Activated T-helper 1 cell treated with anti-CD3 and anti-CD28 coated beads, Interleukin-12 subunit alpha, Interleukin-12 subunit beta, Interleukin-2, Interleukin-4 antibody, amounts not matched to agents 30 ng/mL and 10 ng/mL and 1 ng/mL, durations not matched to agents 14 hours and 24 hours and 36 hours (primary cell): ENCODE measurements at regions not wholly inside any gene's neighbourhood (a gene's known extent, or its start where the extent isn't known, plus 50 kb on each side); places are given as distances from the start of the nearest gene placed in this dataset.

Experiments
- DNase-seq: peaks from one replicate; pipeline ENCODE4 v3.0.0; 2021; ENCODE audit warnings: low spot score
- H3K27ac Mint-ChIP-seq: one replicate; pipeline ENCODE4 v1.8.0; 2021; ENCODE audit warnings: mild to moderate bottlenecking, mixed read lengths
- H3K27me3 Mint-ChIP-seq: one replicate; pipeline ENCODE4 v1.8.0; 2022; ENCODE audit warnings: mild to moderate bottlenecking, moderate library complexity, mixed read lengths; ENCODE audit not compliant: insufficient read depth
- H3K36me3 Mint-ChIP-seq: one replicate; pipeline ENCODE4 v1.8.0; 2021; ENCODE audit warnings: low read depth, mixed read lengths
- H3K4me1 Mint-ChIP-seq: one replicate; pipeline ENCODE4 v1.8.0; 2021; ENCODE audit warnings: low read depth, mixed read lengths
- H3K4me3 Mint-ChIP-seq: one replicate; pipeline ENCODE4 v1.8.0; 2021; ENCODE audit warnings: mild to moderate bottlenecking, moderate library complexity, mixed read lengths
- H3K9me3 Mint-ChIP-seq: one replicate; pipeline ENCODE4 v1.8.0; 2021; ENCODE audit warnings: mixed read lengths
- intact Hi-C: fragments of 100-400 bp; cut with micrococcal nuclease; formaldehyde crosslinking; loops from one replicate; pipeline ENCODE4 v1.15.1; 2024

GRCh38 chr7:22589641-22590201, 89.7 kb upstream of the STEAP1B start:
- Mint-ChIP-seq H3K27ac (no peak overlapping the region), H3K4me1 (peaks cover 9% of the 10 kb centered on the region), H3K36me3 (no peaks in the 10 kb centered on the region), H3K9me3 (no peaks in the 10 kb centered on the region), H3K27me3 (peaks cover 29% of the 10 kb centered on the region), H3K4me3 (no peak overlapping the region)
- intact Hi-C loops = no loop called here
- DNase-seq = no peak

- intact Hi-C loops = no loop called here
- Mint-ChIP-seq H3K4me1 (peaks cover 9% of the 10 kb centered on the region), H3K4me3 (no peak overlapping the region), H3K27me3 (peaks cover 32% of the 10 kb centered on the region), H3K36me3 (no peaks in the 10 kb centered on the region), H3K9me3 (no peaks in the 10 kb centered on the region), H3K27ac (no peak overlapping the region)
- no peak for DNase-seq
Measured at GRCh38 chr7:22588351-22588750, 88.4 kb upstream of the STEAP1B start.

GRCh38 chr7:22587322-22587721, 87.3 kb upstream of the STEAP1B start:
- Mint-ChIP-seq H3K36me3 (no peaks in the 10 kb centered on the region), H3K9me3 (no peaks in the 10 kb centered on the region), H3K4me1 (peaks cover 9% of the 10 kb centered on the region), H3K4me3 (no peak overlapping the region), H3K27me3 (peaks cover 41% of the 10 kb centered on the region), H3K27ac (peak overlapping the region; percentile 41)
- DNase-seq = no peak
- intact Hi-C loops = loop anchor here (1.0 kb wide), 3 partner anchors 23 to 90 kb away; no protein-coding TSS in a partner anchor

DNA sequence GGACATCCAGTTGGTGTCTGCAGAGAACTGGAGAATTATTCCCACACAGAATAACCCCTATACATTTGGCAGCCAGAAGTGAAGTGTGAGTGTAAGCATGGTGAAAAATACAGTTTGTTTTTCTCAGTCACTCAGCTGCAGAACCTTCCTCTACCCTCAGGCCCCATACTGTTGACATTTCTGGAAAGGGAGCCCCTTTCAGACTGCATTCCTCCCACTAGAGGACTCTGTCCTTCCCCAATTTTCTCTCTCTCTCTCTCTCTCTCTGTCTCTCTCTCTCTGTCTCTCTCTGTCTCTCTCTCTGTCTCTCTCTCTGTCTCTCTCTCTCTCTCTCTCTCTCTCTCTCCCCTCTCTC, 86.8 kb upstream of the STEAP1B start:
- H3K4me3 Mint-ChIP-seq = no peak overlapping the region
- intact Hi-C loops = loop anchor here (1.0 kb wide), 3 partner anchors 22 to 91 kb away; no protein-coding TSS in a partner anchor
- peaks cover 9% of the 10 kb centered on the region for H3K4me1 Mint-ChIP-seq
- peaks cover 43% of the 10 kb centered on the region for H3K27me3 Mint-ChIP-seq
- no peaks in the 10 kb centered on the region for H3K9me3 Mint-ChIP-seq
- DNase-seq = no peak
- H3K36me3 Mint-ChIP-seq = no peaks in the 10 kb centered on the region
- H3K27ac Mint-ChIP-seq = no peak overlapping the region

DNA sequence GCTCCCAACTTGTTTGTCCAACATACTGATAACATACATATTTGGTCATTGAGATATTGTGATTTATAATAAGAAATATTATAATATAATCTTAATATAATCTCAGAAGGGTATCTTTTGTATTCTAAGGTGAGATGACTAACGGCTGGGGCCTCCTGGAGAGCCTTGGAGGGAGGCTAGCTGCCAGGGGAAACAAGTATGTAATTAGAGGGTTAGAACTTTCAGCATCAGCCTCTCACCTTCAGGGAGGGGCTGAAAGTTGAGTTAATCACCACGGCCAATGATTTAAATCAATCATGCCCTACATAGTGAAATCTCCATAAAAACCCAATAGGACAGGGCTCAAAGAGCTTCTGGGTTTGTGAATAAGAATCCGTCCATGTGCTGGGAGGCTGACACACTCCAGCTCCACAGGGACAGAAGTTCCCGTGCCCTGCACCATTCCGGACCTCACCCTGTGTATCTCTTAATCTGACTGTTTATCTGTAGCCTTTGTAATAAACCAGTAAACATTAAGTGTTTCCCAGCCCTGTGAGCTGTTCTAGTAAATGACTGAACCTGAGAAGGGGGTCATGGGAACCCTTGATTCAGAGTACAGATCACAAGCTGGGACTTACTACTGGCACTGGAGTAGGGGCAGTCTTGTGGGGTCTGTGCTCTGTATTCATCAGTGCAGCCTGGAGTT, 86.3 kb upstream of the STEAP1B start:
- intact Hi-C loops = no loop called here
- Mint-ChIP-seq H3K4me1 (peaks cover 11% of the 10 kb centered on the region), H3K36me3 (no peaks in the 10 kb centered on the region), H3K9me3 (no peaks in the 10 kb centered on the region), H3K4me3 (no peak overlapping the region), H3K27me3 (peaks cover 43% of the 10 kb centered on the region), H3K27ac (no peak overlapping the region)
- no peak for DNase-seq

GRCh38 chr7:22584179-22584578, 84.2 kb upstream of the STEAP1B start:
- Mint-ChIP-seq H3K4me1 (peaks cover 18% of the 10 kb centered on the region), H3K9me3 (peaks cover 6% of the 10 kb centered on the region), H3K27me3 (peaks cover 35% of the 10 kb centered on the region), H3K27ac (no peak overlapping the region), H3K4me3 (no peak overlapping the region), H3K36me3 (no peaks in the 10 kb centered on the region)
- no peak for DNase-seq
- intact Hi-C loops = no loop called here

DNA sequence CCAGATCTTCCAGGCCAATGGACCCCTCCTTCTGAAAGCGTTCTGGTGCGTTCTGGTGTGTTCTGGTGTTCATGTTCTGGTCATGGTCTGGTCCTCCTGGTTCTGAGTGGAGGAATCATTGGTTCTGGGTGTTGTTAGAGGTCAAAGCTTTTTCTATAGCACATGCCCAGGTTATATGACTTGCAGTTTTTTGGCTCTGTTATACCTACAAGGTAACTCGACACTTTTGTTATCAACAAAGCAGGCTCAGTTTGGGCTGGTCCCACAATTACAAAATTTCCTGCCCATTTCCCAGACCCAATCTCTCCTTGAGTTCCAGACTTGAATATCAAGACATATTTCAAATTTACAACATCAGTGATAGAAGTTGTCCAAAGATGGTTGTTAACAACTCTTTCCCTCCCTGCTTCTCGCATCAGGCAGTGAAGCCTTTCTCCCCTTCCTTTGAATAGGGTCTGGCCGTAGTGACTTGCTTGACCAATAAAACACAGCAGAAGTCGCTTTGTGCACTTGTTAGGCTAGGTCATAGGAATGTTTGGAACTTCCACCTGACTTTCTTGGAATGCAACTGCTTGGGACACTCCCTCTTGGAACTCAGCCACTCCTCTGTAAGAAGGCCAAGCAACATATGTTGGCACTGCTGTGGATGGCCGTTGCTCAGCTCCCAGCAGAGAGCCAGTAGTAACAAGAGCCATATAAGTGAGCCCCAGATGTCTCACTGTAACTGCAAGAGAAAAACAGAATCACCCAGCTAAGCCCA, 83.1 kb upstream of the STEAP1B start:
- intact Hi-C loops = no loop called here

GRCh38 chr7:22581099-22581498, 81.1 kb upstream of the STEAP1B start:
- no peak for DNase-seq
- Mint-ChIP-seq H3K36me3 (peaks cover 3% of the 10 kb centered on the region), H3K4me3 (no peak overlapping the region), H3K27ac (no peak overlapping the region), H3K4me1 (peaks cover 9% of the 10 kb centered on the region), H3K27me3 (peaks cover 31% of the 10 kb centered on the region), H3K9me3 (peaks cover 6% of the 10 kb centered on the region)
- intact Hi-C loops = no loop called here

More for the DNA sequence above, 83.1 kb upstream of the STEAP1B start:
- no peak for DNase-seq
- Mint-ChIP-seq H3K4me3 (no peak overlapping the region), H3K9me3 (peaks cover 6% of the 10 kb centered on the region), H3K27ac (no peak overlapping the region), H3K36me3 (peaks cover 3% of the 10 kb centered on the region), H3K27me3 (peaks cover 35% of the 10 kb centered on the region), H3K4me1 (peaks cover 18% of the 10 kb centered on the region)

- Mint-ChIP-seq H3K4me3 (no peak overlapping the region), H3K27me3 (peaks cover 36% of the 10 kb centered on the region), H3K36me3 (peaks cover 3% of the 10 kb centered on the region), H3K9me3 (peaks cover 6% of the 10 kb centered on the region), H3K4me1 (peaks cover 13% of the 10 kb centered on the region), H3K27ac (no peak overlapping the region)
- no peak for DNase-seq
- intact Hi-C loops = no loop called here
Measured at GRCh38 chr7:22579961-22580360, 80.0 kb upstream of the STEAP1B start.

DNA sequence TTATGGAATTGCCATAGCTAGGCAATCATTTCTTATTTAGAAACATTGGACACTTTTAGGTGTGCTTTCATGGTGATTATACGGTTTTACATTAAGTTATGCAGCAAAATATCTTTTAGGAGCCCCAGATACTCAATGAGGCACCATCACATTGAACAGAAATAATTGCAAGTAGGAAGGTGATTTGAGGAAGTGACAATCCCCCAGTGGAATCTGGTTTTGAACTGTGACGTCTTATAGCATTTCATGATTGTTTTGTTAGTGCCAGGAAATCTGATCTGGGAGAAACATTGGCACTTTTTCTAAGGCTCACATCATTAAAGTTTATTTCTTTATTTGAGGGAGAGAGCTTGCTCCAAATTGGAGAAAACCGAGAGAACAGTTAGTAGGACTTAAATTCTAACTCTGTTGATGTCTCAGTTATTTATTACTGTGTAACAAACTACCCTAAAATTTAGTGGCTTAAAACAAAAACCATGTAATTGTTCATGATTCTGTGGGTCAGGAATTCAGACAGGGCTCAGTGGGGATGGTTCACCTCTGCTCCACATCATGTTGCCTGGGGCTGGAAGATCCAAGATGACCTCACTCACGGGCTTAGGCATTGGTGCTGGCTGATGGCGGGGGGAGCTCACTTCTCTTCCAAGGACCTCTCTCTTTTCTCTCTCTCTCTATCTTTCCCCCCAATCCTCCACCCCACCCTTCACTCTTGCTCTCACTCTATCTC, 78.2 kb upstream of the STEAP1B start:
- H3K4me3 Mint-ChIP-seq = no peak overlapping the region
- peaks cover 35% of the 10 kb centered on the region for H3K27me3 Mint-ChIP-seq
- no peak overlapping the region for H3K27ac Mint-ChIP-seq
- peaks cover 15% of the 10 kb centered on the region for H3K4me1 Mint-ChIP-seq
- no peak for DNase-seq
- intact Hi-C loops = no loop called here
- H3K36me3 Mint-ChIP-seq = peaks cover 3% of the 10 kb centered on the region
- peaks cover 6% of the 10 kb centered on the region for H3K9me3 Mint-ChIP-seq

GRCh38 chr7:22577470-22578001, 77.5 kb upstream of the STEAP1B start:
- H3K27me3 Mint-ChIP-seq = peaks cover 30% of the 10 kb centered on the region
- intact Hi-C loops = no loop called here
- peaks cover 15% of the 10 kb centered on the region for H3K4me1 Mint-ChIP-seq

DNA sequence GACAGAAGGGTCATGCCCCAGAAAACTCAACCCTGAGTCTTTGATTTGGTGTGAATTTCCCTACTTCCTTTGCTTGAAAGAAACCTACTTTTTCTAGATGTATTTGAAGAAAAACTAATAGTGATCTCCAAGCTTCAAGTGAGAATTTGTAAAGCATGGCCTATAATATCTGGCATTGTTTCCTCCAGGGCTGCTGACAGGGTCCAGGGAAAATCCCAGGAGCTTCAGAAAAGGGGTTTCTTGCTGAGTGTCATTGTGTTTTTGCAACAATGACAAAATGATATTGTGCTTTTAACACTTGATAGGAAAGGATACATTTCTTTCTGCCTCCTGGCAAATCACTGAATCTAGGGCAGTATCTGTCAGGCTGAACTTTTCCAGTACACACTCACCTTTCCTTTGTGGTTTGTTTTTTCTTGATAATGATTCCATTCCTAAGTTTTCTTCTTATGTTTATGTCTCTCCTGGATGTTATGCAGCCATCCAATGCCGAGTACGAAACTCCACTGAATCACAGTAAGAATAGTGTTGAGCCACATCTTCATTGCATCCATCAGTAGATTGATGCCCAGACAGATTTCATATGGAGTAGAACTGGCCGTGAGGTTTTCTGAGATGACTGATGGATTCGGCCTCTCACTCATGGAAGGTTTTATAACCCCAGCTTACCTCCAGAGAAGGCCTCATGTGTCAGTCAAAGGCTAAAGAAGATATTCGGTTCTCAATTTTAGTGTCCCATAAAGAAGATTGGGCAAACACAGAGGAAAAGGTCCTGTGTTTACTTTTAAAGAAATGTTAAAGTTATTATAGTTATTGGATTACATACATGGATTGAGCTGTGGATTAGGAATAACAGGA, 76.9 kb upstream of the STEAP1B start:
- Mint-ChIP-seq H3K4me1 (peaks cover 15% of the 10 kb centered on the region), H3K9me3 (peaks cover 6% of the 10 kb centered on the region), H3K4me3 (no peak overlapping the region), H3K36me3 (peaks cover 3% of the 10 kb centered on the region), H3K27me3 (peaks cover 27% of the 10 kb centered on the region), H3K27ac (no peak overlapping the region)
- intact Hi-C loops = no loop called here
- no peak for DNase-seq

More at GRCh38 chr7:22577470-22578001, 77.5 kb upstream of the STEAP1B start:
- peaks cover 3% of the 10 kb centered on the region for H3K36me3 Mint-ChIP-seq
- H3K27ac Mint-ChIP-seq = no peak overlapping the region
- peaks cover 6% of the 10 kb centered on the region for H3K9me3 Mint-ChIP-seq
- DNase-seq = no peak
- H3K4me3 Mint-ChIP-seq = no peak overlapping the region
